ENCODE measurements at regions not wholly inside any gene's neighbourhood (a gene's known extent, or its start where the extent isn't known, plus 50 kb on each side); places are given as distances from the start of the nearest gene placed in this dataset.

GRCh38 chr21:36628761-36629460 lies 70.0 kb upstream of the SIM2 start:
- TF ChIP-seq CTCF (conservative IDR thresholded peaks at IDR 0.05; ENCODE audit: low read length) (no peak), EZH2phosphoT487 (IDR thresholded peaks at IDR 0.05; ENCODE audit: borderline replicate concordance, low read depth, low read length) (no peak)

Measured in OCI-LY7 (cell line).